H1 (cell line): ENCODE measurements at regions not wholly inside any gene's neighbourhood (a gene's known extent, or its start where the extent isn't known, plus 50 kb on each side); places are given as distances from the start of the nearest gene placed in this dataset.

Source experiments
- CTCF ChIA-PET: fragments of 300-600 bp; sonication (Branson Sonifier 250); formaldehyde crosslinking; loops from one replicate; lab custom pipeline; 2021; ENCODE audit not compliant: partially characterized antibody; lab: Charles Lee
- POLR2A ChIA-PET: fragments of 300-600 bp; sonication (Branson Sonifier 250); formaldehyde crosslinking; loops from one replicate; lab custom pipeline; 2021; ENCODE audit warnings: inconsistent platforms; ENCODE audit not compliant: partially characterized antibody; lab: Charles Lee
- DNase-seq, 2 experiments: peaks; one replicate each; pipeline versions ENCODE4 v3.0.0 to v3.0.0-alpha.2; 2010 to 2022; ENCODE audit warnings: low spot score in 2 of 2, low read depth in 1 of 2, mixed read lengths in 1 of 2
- FAIRE-seq: peaks from 2 replicates; lab custom pipeline; 2011; peaks lifted over from hg19 to GRCh38; lab: Jason Lieb, UNC
- H2AFZ ChIP-seq: 2 replicates; pipeline ENCODE4 v1.8.1; 2012; ENCODE audit warnings: low read length, inconsistent platforms
- H2AK5ac ChIP-seq: 2 replicates; pipeline ENCODE4 v1.6.1; 2013; ENCODE audit warnings: low read depth, low read length
- H2BK120ac ChIP-seq: replicated peaks from 2 replicates; pipeline ENCODE3; 2013; ENCODE audit warnings: low read depth, low read length, inconsistent platforms
- H2BK12ac ChIP-seq: 2 replicates; pipeline ENCODE4 v1.6.1; 2013; ENCODE audit warnings: low read depth, low read length
- H2BK15ac ChIP-seq: 2 replicates; pipeline ENCODE4 v1.6.1; 2013; ENCODE audit warnings: low read length
- H2BK20ac ChIP-seq: 2 replicates; pipeline ENCODE4 v1.6.1; 2013; ENCODE audit warnings: low read length
- H2BK5ac ChIP-seq: 2 replicates; pipeline ENCODE4 v1.6.1; 2013; ENCODE audit warnings: low read depth, low read length
- H3K14ac ChIP-seq: 2 replicates; pipeline ENCODE4 v1.6.1; 2013; ENCODE audit warnings: inconsistent platforms; ENCODE audit not compliant: insufficient read length
- H3K18ac ChIP-seq: 2 replicates; pipeline ENCODE4 v1.6.1; 2013; ENCODE audit warnings: low read length; ENCODE audit errors: extremely low read depth
- H3K23ac ChIP-seq: 2 replicates; pipeline ENCODE4 v1.6.1; 2013; ENCODE audit warnings: inconsistent platforms; ENCODE audit not compliant: insufficient read length
- H3K23me2 ChIP-seq: 2 replicates; pipeline ENCODE4 v1.6.1; 2013; ENCODE audit warnings: low read depth, low read length
- H3K27ac ChIP-seq: 2 replicates; pipeline ENCODE4 v1.6.1; 2011; ENCODE audit warnings: low read depth, low read length, inconsistent platforms
- H3K27me3 ChIP-seq, 4 experiments: replicated peaks in 1 of 4; 1 replicate in 1 of 4; 2 replicates in 3 of 4; pipeline versions ENCODE4 v1.6.1 to v1.8.1; 2011 to 2013; ENCODE audit warnings: low read length in 3 of 4, mild to moderate bottlenecking in 3 of 4, inconsistent platforms in 2 of 4, mixed read lengths in 2 of 4, moderate library complexity in 1 of 4; ENCODE audit not compliant: control insufficient read depth in 3 of 4, insufficient read depth in 3 of 4; ENCODE audit errors: extremely low read depth in 1 of 4
- H3K36me3 ChIP-seq, 4 experiments: 2 replicates each; pipeline versions ENCODE4 v1.6.1 to v1.8.1; 2011 to 2013; ENCODE audit warnings: mild to moderate bottlenecking in 4 of 4, low read length in 3 of 4, moderate library complexity in 2 of 4, control low read depth in 1 of 4, inconsistent platforms in 1 of 4; ENCODE audit not compliant: insufficient read depth in 4 of 4, control insufficient read depth in 2 of 4
- H3K4ac ChIP-seq: replicated peaks from 2 replicates; pipeline ENCODE3; 2013; ENCODE audit warnings: low read length, low read depth, mixed read lengths, inconsistent platforms; ENCODE audit not compliant: insufficient read length
- H3K4me1 ChIP-seq, 4 experiments: replicated peaks in 1 of 4; 1 replicate in 1 of 4; 2 replicates in 3 of 4; pipeline versions ENCODE4 v1.6.1 to v1.8.1; 2011 to 2013; ENCODE audit warnings: low read length in 3 of 4, inconsistent platforms in 2 of 4, mixed read lengths in 1 of 4; ENCODE audit not compliant: insufficient read depth in 4 of 4, control insufficient read depth in 3 of 4
- H3K4me2 ChIP-seq, 2 experiments: 2 replicates each; pipeline versions ENCODE4 v1.6.1 to v1.8.1; 2011 to 2013; ENCODE audit warnings: low read depth in 2 of 2, low read length in 2 of 2, control low read depth in 1 of 2, inconsistent platforms in 1 of 2, mild to moderate bottlenecking in 1 of 2; ENCODE audit not compliant: insufficient read depth in 1 of 2
- H3K4me3 ChIP-seq, 4 experiments: fragments of 200-600, 300-600 bp in 1 of 4; sonication (generic), shearing (Covaris generic), sonication (Bioruptor Twin) in 1 of 4; 2 replicates each; pipeline versions ENCODE4 v1.5.1 to v1.8.1; 2011 to 2016; ENCODE audit warnings: low read length in 4 of 4, low read depth in 3 of 4, control low read depth in 2 of 4, inconsistent platforms in 2 of 4, mild to moderate bottlenecking in 2 of 4, mixed read lengths in 1 of 4, moderate library complexity in 1 of 4; ENCODE audit not compliant: insufficient read depth in 2 of 4; ENCODE audit errors: extremely low read depth in 1 of 4
- H3K56ac ChIP-seq: replicated peaks from 2 replicates; pipeline ENCODE3; 2013; ENCODE audit warnings: low read depth, mild to moderate bottlenecking, mixed read lengths, low read length, inconsistent platforms; ENCODE audit not compliant: insufficient read length
- H3K79me1 ChIP-seq: 2 replicates; pipeline ENCODE4 v1.6.1; 2013; ENCODE audit warnings: low read depth, low read length, control low read depth
- H3K79me2 ChIP-seq, 2 experiments: 2 replicates each; pipeline versions ENCODE4 v1.6.1 to v1.8.1; 2012 to 2013; ENCODE audit warnings: low read length in 2 of 2, mild to moderate bottlenecking in 2 of 2, inconsistent platforms in 1 of 2; ENCODE audit not compliant: insufficient read depth in 2 of 2, control insufficient read depth in 1 of 2
- H3K9ac ChIP-seq, 4 experiments: replicated peaks in 1 of 4; 1 replicate in 1 of 4; 2 replicates in 3 of 4; pipeline versions ENCODE4 v1.6.1 to v1.8.1; 2011 to 2013; ENCODE audit warnings: low read depth in 3 of 4, low read length in 3 of 4, control low read depth in 2 of 4, mild to moderate bottlenecking in 2 of 4, moderate library complexity in 2 of 4, inconsistent platforms in 1 of 4; ENCODE audit errors: extremely low read depth in 1 of 4
- H3K9me3 ChIP-seq, 2 experiments: 2 replicates each; pipeline versions ENCODE4 v1.6.1 to v1.8.1; 2012 to 2013; ENCODE audit warnings: mild to moderate bottlenecking in 2 of 2, moderate library complexity in 2 of 2, control low read depth in 1 of 2, inconsistent platforms in 1 of 2, low read depth in 1 of 2, low read length in 1 of 2, mixed read lengths in 1 of 2; ENCODE audit not compliant: insufficient read depth in 2 of 2
- H4K20me1 ChIP-seq, 2 experiments: replicated peaks in 1 of 2; 2 replicates each; pipeline versions ENCODE3 to v1.8.1; 2011 to 2013; ENCODE audit warnings: inconsistent platforms in 2 of 2, low read length in 2 of 2, mild to moderate bottlenecking in 1 of 2; ENCODE audit not compliant: insufficient read depth in 2 of 2, control insufficient read depth in 1 of 2
- H4K5ac ChIP-seq: 2 replicates; pipeline ENCODE4 v1.6.1; 2013; ENCODE audit warnings: low read length, low read depth, mixed read lengths, inconsistent platforms; ENCODE audit not compliant: insufficient read length
- H4K8ac ChIP-seq: 2 replicates; pipeline ENCODE4 v1.8.0; 2013; ENCODE audit warnings: mild to moderate bottlenecking, moderate library complexity, low read length, inconsistent platforms; ENCODE audit not compliant: insufficient read depth; ENCODE audit errors: extremely low read depth
- H4K91ac ChIP-seq: replicated peaks from 2 replicates; pipeline ENCODE3; 2013; ENCODE audit warnings: low read length, mixed read lengths, inconsistent platforms; ENCODE audit not compliant: insufficient read length
- BCL11A ChIP-seq, 2 experiments: IDR thresholded peaks; one replicate each; pipeline ENCODE4 v1.6.1; 2011; ENCODE audit warnings: low read depth in 2 of 2, low read length in 2 of 2, mild to moderate bottlenecking in 2 of 2
- CEBPB ChIP-seq: IDR thresholded peaks from 2 replicates; pipeline ENCODE4 v1.6.1; 2012; ENCODE audit warnings: low read depth, low read length
- MAX ChIP-seq: IDR thresholded peaks from 2 replicates; pipeline ENCODE4 v1.6.1; 2012; ENCODE audit warnings: inconsistent platforms
- RAD21 ChIP-seq, 2 experiments: IDR thresholded peaks in 1 of 2; conservative IDR thresholded peaks in 1 of 2; 2 replicates each; pipeline ENCODE4 v1.6.1; 2011; ENCODE audit warnings: low read depth in 2 of 2, low read length in 2 of 2, improper control_type of control experiment in 1 of 2, inconsistent platforms in 1 of 2, mild to moderate bottlenecking in 1 of 2, moderate library complexity in 1 of 2
- SP1 ChIP-seq: IDR thresholded peaks from 2 replicates; pipeline ENCODE4 v1.6.1; 2011; ENCODE audit warnings: low read depth, low read length
- TEAD4 ChIP-seq: IDR thresholded peaks from 2 replicates; pipeline ENCODE4 v1.6.1; 2012; ENCODE audit warnings: low read depth, low read length, inconsistent platforms, mixed read lengths
- ZNF274 ChIP-seq: IDR thresholded peaks from 2 replicates; pipeline ENCODE4 v1.7.0; 2012; ENCODE audit warnings: low read length, borderline replicate concordance; ENCODE audit errors: extremely low read depth
- WGBS, 2 experiments: shearing (Covaris generic) in 1 of 2; methylation state at CpG; one replicate each; pipeline versions ENCODE4 v1.1.6 to v1.1.7; 2013 to 2015; ENCODE audit warnings: low lambda C conversion rate in 2 of 2, mixed read lengths in 2 of 2, inconsistent platforms in 1 of 2, low coverage in 1 of 2, missing lambda C conversion rate in 1 of 2; ENCODE audit not compliant: insufficient replicate concordance in 2 of 2, insufficient coverage in 1 of 2, insufficient read length in 1 of 2; ENCODE audit errors: extremely low coverage in 1 of 2, missing lambda C conversion rate in 1 of 2; 5-methylcytosine and 5-hydroxymethylcytosine counted together

- Histone ChIP-seq H3K36me3 (no peaks in the 10 kb centered on the region), H2BK15ac (no peak overlapping the region), H3K79me1 (no peaks in the 10 kb centered on the region), H4K20me1 (no peaks in the 10 kb centered on the region), H3K4me2 (no peak overlapping the region), H4K5ac (no peak overlapping the region), H3K27ac (no peak overlapping the region), H4K8ac (no peak overlapping the region), H3K18ac (no peak overlapping the region), H3K9ac (no peak overlapping the region), H3K79me2 (no peaks in the 10 kb centered on the region), H3K27me3 (no peaks in the 10 kb centered on the region), H3K14ac (no peak overlapping the region), H3K56ac (no peak overlapping the region), H2BK12ac (no peak overlapping the region), H2BK120ac (no peak overlapping the region), H3K9me3 (no peaks in the 10 kb centered on the region), H3K4me3 (no peak overlapping the region), H2AFZ (no peak overlapping the region), H3K4ac (no peak overlapping the region), H4K91ac (no peak overlapping the region), H2BK5ac (no peak overlapping the region), H3K23me2 (no peaks in the 10 kb centered on the region), H3K23ac (no peak overlapping the region), H2AK5ac (no peak overlapping the region), H3K4me1 (no peaks in the 10 kb centered on the region), H2BK20ac (no peak overlapping the region)
- ChIA-PET POLR2A (no interaction called here), CTCF (interaction anchor here (1.2 kb wide), 1 partner anchor 27 kb away, joined by 4 read pairs; no protein-coding TSS in a partner anchor)
- no peak for FAIRE-seq
- TF ChIP-seq BCL11A (IDR thresholded peaks at IDR 0.05; ENCODE audit: low read depth in 2 of 2, low read length in 2 of 2) (no peak), TEAD4 (no peak), SP1 (no peak), CEBPB (no peak), MAX (no peak), ZNF274 (no peak), RAD21 (IDR thresholded peaks at IDR 0.05 in 1 of 2, conservative IDR thresholded peaks at IDR 0.05 in 1 of 2; ENCODE audit: low read depth in 2 of 2, low read length in 2 of 2) (no peak)
- no peak for DNase-seq
- 84% methylated on average over 1 of the region's 1 CpG; no CpG with 5 or more reads in 1 of the 2 experiments for WGBS, 2 experiments
Measured at GRCh38 chr2:67613227-67613626, 216.1 kb downstream of the ETAA1 start.
